ENCODE measurements at regions not wholly inside any gene's neighbourhood (a gene's known extent, or its start where the extent isn't known, plus 50 kb on each side); places are given as distances from the start of the nearest gene placed in this dataset.

GRCh38 chr10:90652519-90652918 lies 205.3 kb downstream of the HTR7 start:
- DNase-seq (ENCODE audit: low read depth in 4 of 4, low spot score in 1 of 4) = no peak

- DNase-seq (ENCODE audit: low read depth in 4 of 4, low spot score in 1 of 4) = no peak
Measured at GRCh38 chr10:90658791-90659190, 199.0 kb downstream of the HTR7 start.

GRCh38 chr10:90665905-90666662 lies 191.8 kb downstream of the HTR7 start:
- no peak for DNase-seq (ENCODE audit: low read depth in 4 of 4, low spot score in 1 of 4)

GRCh38 chr10:90674461-90674860 lies 183.4 kb downstream of the HTR7 start:
- no peak for DNase-seq (ENCODE audit: low read depth in 4 of 4, low spot score in 1 of 4)

GRCh38 chr10:90674928-90675327 lies 182.9 kb downstream of the HTR7 start:
- DNase-seq (ENCODE audit: low read depth in 4 of 4, low spot score in 1 of 4) = no peak

- no peak for DNase-seq (ENCODE audit: low read depth in 4 of 4, low spot score in 1 of 4)
Measured at GRCh38 chr10:90675621-90676020, 182.2 kb downstream of the HTR7 start.
